Naive B cell (primary cell): ENCODE measurements at regions not wholly inside any gene's neighbourhood (a gene's known extent, or its start where the extent isn't known, plus 50 kb on each side); places are given as distances from the start of the nearest gene placed in this dataset.

Experiments
- ATAC-seq, 2 donors: fragments of 150-1000 bp; cut with Tn5 transposase; 2 replicates each; pipeline ENCODE4 v1.10.0; 2021; ENCODE audit warnings: low read depth in 2 of 2, mild to moderate bottlenecking in 2 of 2, moderate library complexity in 2 of 2
- DNase-seq: peaks from one replicate; pipeline ENCODE4 v3.0.0; 2022
- H3K27ac Mint-ChIP-seq, 6 donors: one replicate each; pipeline ENCODE4 v1.8.0; 2020 to 2022; ENCODE audit warnings: mild to moderate bottlenecking in 6 of 6, mixed read lengths in 6 of 6, moderate library complexity in 5 of 6, inconsistent platforms in 2 of 6
- H3K27me3 Mint-ChIP-seq, 3 donors: one replicate each; pipeline ENCODE4 v1.8.0; 2021 to 2022; ENCODE audit warnings: mixed read lengths in 3 of 3, mild to moderate bottlenecking in 1 of 3
- H3K36me3 Mint-ChIP-seq, 2 donors: one replicate each; pipeline ENCODE4 v1.8.0; 2020 to 2022; ENCODE audit warnings: mixed read lengths in 2 of 2, inconsistent platforms in 1 of 2, mild to moderate bottlenecking in 1 of 2
- H3K4me1 Mint-ChIP-seq, 3 donors: one replicate each; pipeline ENCODE4 v1.8.0; 2020 to 2022; ENCODE audit warnings: mixed read lengths in 3 of 3, inconsistent platforms in 1 of 3, mild to moderate bottlenecking in 1 of 3, moderate library complexity in 1 of 3
- H3K4me3 Mint-ChIP-seq, 8 donors: one replicate each; pipeline ENCODE4 v1.8.0; 2020 to 2022; ENCODE audit warnings: mild to moderate bottlenecking in 8 of 8, mixed read lengths in 8 of 8, moderate library complexity in 8 of 8, inconsistent platforms in 2 of 8
- H3K9me3 Mint-ChIP-seq, 7 donors: one replicate each; pipeline ENCODE4 v1.8.0; 2020 to 2022; ENCODE audit warnings: mixed read lengths in 7 of 7, mild to moderate bottlenecking in 5 of 7, inconsistent platforms in 2 of 7, moderate library complexity in 1 of 7

DNA sequence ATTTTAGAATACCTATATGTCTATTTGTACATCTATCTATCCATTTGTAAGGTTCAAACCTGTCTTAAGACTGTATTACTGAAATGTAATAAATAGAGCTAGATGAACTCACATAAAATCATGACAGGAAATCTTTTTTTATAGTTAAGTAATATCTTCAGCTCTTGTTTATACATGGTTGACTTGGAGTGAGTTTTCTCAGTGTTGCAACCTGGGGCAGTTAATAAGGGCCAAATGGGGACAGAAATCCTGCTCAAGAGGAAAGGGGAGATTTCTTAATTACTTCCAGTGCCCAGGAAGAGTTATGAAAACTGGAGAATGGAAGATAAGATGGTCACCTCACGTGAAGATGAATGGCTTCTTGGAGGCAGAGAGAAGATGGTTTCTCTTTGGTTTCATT, 265.1 kb upstream of the FBXL7 start:
- no peak overlapping the region for H3K4me3 Mint-ChIP-seq
- H3K36me3 Mint-ChIP-seq: no peaks in the 10 kb centered on the region
- peaks cover 2 to 22% (median 10%) of the 10 kb centered on the region in 7 donors for H3K9me3 Mint-ChIP-seq
- H3K27me3 Mint-ChIP-seq: no peaks in the 10 kb centered on the region
- no peak overlapping the region for H3K27ac Mint-ChIP-seq
- DNase-seq (no peak), ATAC-seq (no peak)
- H3K4me1 Mint-ChIP-seq: no peaks in the 10 kb centered on the region

- no peaks in the 10 kb centered on the region for H3K4me1 Mint-ChIP-seq
- no peaks in the 10 kb centered on the region for H3K27me3 Mint-ChIP-seq
- peaks cover 0 to 19% (median 8%) of the 10 kb centered on the region in 7 donors for H3K9me3 Mint-ChIP-seq
- DNase-seq (no peak), ATAC-seq (no peak)
- no peak overlapping the region for H3K27ac Mint-ChIP-seq
- no peak overlapping the region for H3K4me3 Mint-ChIP-seq
- H3K36me3 Mint-ChIP-seq: no peaks in the 10 kb centered on the region
These were observed 265.6 kb upstream of the FBXL7 start for GRCh38 chr5:15234366-15234765.

DNA sequence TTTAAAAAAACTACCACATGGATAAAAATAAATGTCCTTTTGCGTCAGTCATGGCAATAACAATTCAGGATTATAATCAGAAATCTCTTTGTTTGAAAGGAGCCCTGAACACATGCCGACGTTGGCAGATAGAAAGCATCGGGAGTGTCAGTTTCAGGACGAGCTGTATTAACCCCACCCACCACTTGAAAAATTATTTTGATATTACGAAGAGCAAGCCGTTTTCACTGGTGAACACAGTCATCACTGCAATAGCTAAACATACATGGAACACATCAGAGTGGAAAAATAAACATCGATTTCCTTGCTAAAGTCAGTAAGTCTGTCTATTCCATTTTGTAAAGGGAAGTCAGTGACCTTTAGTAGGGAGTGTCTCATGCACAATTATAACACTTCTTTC, 266.4 kb upstream of the FBXL7 start:
- H3K9me3 Mint-ChIP-seq: peaks cover 0 to 19% (median 7%) of the 10 kb centered on the region in 7 donors
- no peak overlapping the region for H3K4me3 Mint-ChIP-seq
- no peak overlapping the region for H3K27ac Mint-ChIP-seq
- no peaks in the 10 kb centered on the region for H3K36me3 Mint-ChIP-seq
- no peaks in the 10 kb centered on the region for H3K4me1 Mint-ChIP-seq
- H3K27me3 Mint-ChIP-seq: no peaks in the 10 kb centered on the region
- DNase-seq (no peak), ATAC-seq (no peak)

GRCh38 chr5:15222156-15222555, 277.8 kb upstream of the FBXL7 start:
- Mint-ChIP-seq H3K27ac (no peak overlapping the region), H3K4me3 (no peak overlapping the region), H3K4me1 (no peaks in the 10 kb centered on the region), H3K36me3 (no peaks in the 10 kb centered on the region), H3K27me3 (no peaks in the 10 kb centered on the region), H3K9me3 (peaks cover 0 to 9% (median 4%) of the 10 kb centered on the region in 7 donors)
- DNase-seq (no peak), ATAC-seq (no peak)

GRCh38 chr5:15220642-15221173, 279.3 kb upstream of the FBXL7 start:
- Mint-ChIP-seq H3K27ac (no peak overlapping the region), H3K27me3 (no peaks in the 10 kb centered on the region), H3K9me3 (peaks cover 1 to 18% (median 4%) of the 10 kb centered on the region in 7 donors), H3K36me3 (no peaks in the 10 kb centered on the region), H3K4me1 (no peaks in the 10 kb centered on the region), H3K4me3 (no peak overlapping the region)
- DNase-seq (no peak), ATAC-seq (no peak)

- no peaks in the 10 kb centered on the region for H3K4me1 Mint-ChIP-seq
These were observed 284.9 kb upstream of the FBXL7 start for GRCh38 chr5:15215056-15215455.

GRCh38 chr5:15214010-15214409, 286.0 kb upstream of the FBXL7 start:
- no peak overlapping the region for H3K4me3 Mint-ChIP-seq
- H3K36me3 Mint-ChIP-seq: no peaks in the 10 kb centered on the region
- no peaks in the 10 kb centered on the region for H3K27me3 Mint-ChIP-seq
- no peak for ATAC-seq
- H3K27ac Mint-ChIP-seq: no peak overlapping the region
- H3K9me3 Mint-ChIP-seq: peaks cover 0 to 10% (median 1%) of the 10 kb centered on the region in 7 donors
- no peak for DNase-seq
- no peaks in the 10 kb centered on the region for H3K4me1 Mint-ChIP-seq

More at GRCh38 chr5:15215056-15215455, 284.9 kb upstream of the FBXL7 start:
- H3K36me3 Mint-ChIP-seq: no peaks in the 10 kb centered on the region
- H3K9me3 Mint-ChIP-seq: peaks cover 0 to 10% (median 1%) of the 10 kb centered on the region in 7 donors
- no peak overlapping the region for H3K4me3 Mint-ChIP-seq
- H3K27me3 Mint-ChIP-seq: no peaks in the 10 kb centered on the region
- no peak for DNase-seq
- no peak overlapping the region for H3K27ac Mint-ChIP-seq
- ATAC-seq: no peak

DNA sequence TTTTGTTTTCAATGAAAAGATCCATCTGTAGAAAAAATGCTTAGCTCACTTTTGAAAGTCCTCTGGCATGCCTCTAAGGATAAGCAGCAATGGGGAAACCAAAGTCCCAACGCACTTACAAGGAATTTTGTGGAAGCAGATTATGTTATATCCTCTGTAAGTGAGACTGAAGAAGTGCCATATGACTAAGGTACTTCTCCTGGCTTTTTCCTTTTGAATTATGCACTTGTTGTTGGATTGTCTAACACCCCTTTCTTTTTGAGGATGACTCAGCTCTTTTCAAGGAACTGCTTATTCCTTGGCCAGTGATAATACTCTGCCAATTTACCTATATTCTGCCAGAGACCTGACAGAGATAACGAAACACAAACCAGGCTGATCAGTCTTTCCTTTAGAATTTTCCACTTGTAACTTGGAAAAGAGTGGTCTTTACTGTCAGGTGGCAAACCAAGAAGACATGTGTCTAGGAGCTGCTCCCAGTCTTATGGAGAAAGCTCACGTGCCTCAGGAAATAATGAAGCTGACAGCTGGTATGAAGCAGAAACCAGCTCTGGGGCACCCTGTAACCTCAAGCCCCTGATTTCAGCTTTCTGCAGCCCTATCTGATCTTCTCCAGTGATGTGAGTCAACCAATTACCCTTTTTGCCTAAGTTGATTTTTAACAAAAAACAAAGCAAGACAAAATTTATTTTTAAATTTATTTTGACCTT, 290.8 kb upstream of the FBXL7 start:
- DNase-seq (no peak), ATAC-seq (no peak)
- no peak overlapping the region for H3K4me3 Mint-ChIP-seq
- no peaks in the 10 kb centered on the region for H3K27me3 Mint-ChIP-seq
- no peaks in the 10 kb centered on the region for H3K36me3 Mint-ChIP-seq
- H3K27ac Mint-ChIP-seq: no peak overlapping the region
- no peaks in the 10 kb centered on the region for H3K4me1 Mint-ChIP-seq
- peaks cover 0 to 11% (median 3%) of the 10 kb centered on the region in 7 donors for H3K9me3 Mint-ChIP-seq

GRCh38 chr5:15206133-15206532, 293.8 kb upstream of the FBXL7 start:
- DNase-seq: no peak
- H3K27ac Mint-ChIP-seq: no peak overlapping the region
- H3K4me3 Mint-ChIP-seq: no peak overlapping the region
- H3K36me3 Mint-ChIP-seq: no peaks in the 10 kb centered on the region
- ATAC-seq: no peak
- H3K9me3 Mint-ChIP-seq: peaks cover 0 to 22% (median 3%) of the 10 kb centered on the region in 7 donors
- H3K4me1 Mint-ChIP-seq: no peaks in the 10 kb centered on the region
- no peaks in the 10 kb centered on the region for H3K27me3 Mint-ChIP-seq

GRCh38 chr5:15203376-15203775, 296.6 kb upstream of the FBXL7 start:
- ATAC-seq (no peak), DNase-seq (no peak)
- Mint-ChIP-seq H3K36me3 (no peaks in the 10 kb centered on the region), H3K4me3 (no peak overlapping the region), H3K27me3 (no peaks in the 10 kb centered on the region), H3K27ac (no peak overlapping the region), H3K9me3 (peaks cover 0 to 33% (median 3%) of the 10 kb centered on the region in 7 donors), H3K4me1 (no peaks in the 10 kb centered on the region)

- DNase-seq (no peak), ATAC-seq (no peak)
- Mint-ChIP-seq H3K36me3 (no peaks in the 10 kb centered on the region), H3K4me1 (no peaks in the 10 kb centered on the region), H3K9me3 (peaks cover 0 to 34% (median 8%) of the 10 kb centered on the region in 7 donors), H3K4me3 (no peak overlapping the region), H3K27me3 (no peaks in the 10 kb centered on the region), H3K27ac (no peak overlapping the region)
These were observed 309.0 kb upstream of the FBXL7 start for GRCh38 chr5:15191012-15191411.

DNA sequence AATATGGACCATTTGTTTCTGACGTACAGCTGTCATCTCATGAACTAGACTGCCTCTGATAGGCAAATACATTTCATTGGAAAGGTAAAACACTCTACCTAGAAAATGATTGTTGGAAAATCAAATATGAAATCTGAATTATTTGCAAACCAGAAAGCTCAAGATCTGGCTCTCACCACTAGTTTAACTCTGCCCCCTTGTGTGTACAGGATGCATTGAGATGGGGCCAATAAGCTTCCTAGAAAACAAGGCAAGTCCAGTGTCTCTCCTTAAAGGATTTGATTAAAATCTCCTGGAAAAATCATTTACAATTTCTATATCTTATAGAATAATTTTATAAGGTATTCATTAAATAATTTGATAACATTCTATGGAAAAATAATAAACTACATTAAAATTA, 311.9 kb upstream of the ANKH start:
- peaks cover 0 to 5% (median 3%) of the 10 kb centered on the region in 7 donors for H3K9me3 Mint-ChIP-seq
- ATAC-seq: no peak
- no peak for DNase-seq
- no peaks in the 10 kb centered on the region for H3K36me3 Mint-ChIP-seq
- H3K27me3 Mint-ChIP-seq: no peaks in the 10 kb centered on the region
- H3K4me1 Mint-ChIP-seq: no peaks in the 10 kb centered on the region
- H3K27ac Mint-ChIP-seq: no peak overlapping the region
- no peak overlapping the region for H3K4me3 Mint-ChIP-seq

DNA sequence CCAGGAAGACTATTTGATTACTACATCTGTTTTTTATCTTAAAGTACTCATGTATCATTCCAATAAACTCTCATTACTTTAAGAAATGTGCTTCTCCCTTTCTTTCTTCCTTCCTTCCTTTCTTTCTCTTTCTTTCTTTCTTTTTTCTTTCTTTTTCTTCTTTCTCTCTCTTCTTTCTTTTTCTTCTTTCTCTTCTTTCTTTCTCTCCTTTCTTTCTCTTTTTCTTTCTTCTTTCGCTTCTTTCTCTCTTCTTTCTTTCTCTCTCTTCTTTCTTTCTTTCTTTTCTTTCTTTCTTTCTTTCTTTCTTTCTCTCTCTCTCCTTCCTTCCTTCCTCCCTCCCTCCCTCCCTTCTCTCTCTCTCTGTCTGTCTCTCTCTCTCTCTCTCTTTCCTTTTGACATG, 298.6 kb upstream of the ANKH start:
- H3K9me3 Mint-ChIP-seq: peaks cover 3 to 27% (median 7%) of the 10 kb centered on the region in 7 donors

DNA sequence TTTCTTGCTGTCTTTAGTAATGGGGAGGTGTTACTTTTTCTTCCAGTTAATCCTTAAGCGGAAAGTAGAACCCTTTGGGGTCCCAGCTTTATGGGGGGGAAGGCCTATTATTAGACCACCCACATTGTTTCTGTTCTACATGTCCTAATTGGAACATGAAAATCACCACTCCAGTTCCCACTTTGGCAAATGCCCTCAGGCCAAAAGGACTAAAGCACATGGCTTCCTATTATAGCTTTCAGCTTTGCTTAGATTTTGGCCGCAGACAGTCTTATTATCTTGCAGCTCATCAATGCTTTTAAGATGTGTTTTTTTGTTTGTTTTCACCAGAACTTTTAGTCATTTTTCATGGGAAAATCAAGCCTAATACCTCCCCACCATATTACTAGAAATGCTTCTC, 296.8 kb upstream of the ANKH start:
- no peaks in the 10 kb centered on the region for H3K4me1 Mint-ChIP-seq
- no peak overlapping the region for H3K4me3 Mint-ChIP-seq
- no peaks in the 10 kb centered on the region for H3K36me3 Mint-ChIP-seq
- DNase-seq (no peak), ATAC-seq (no peak)
- peaks cover 1 to 28% (median 12%) of the 10 kb centered on the region in 7 donors for H3K9me3 Mint-ChIP-seq
- H3K27ac Mint-ChIP-seq: no peak overlapping the region
- no peaks in the 10 kb centered on the region for H3K27me3 Mint-ChIP-seq

More for the DNA sequence above, 298.6 kb upstream of the ANKH start:
- DNase-seq: no peak
- ATAC-seq: no peak
- Mint-ChIP-seq H3K27ac (no peak overlapping the region), H3K4me3 (no peak overlapping the region), H3K36me3 (no peaks in the 10 kb centered on the region), H3K4me1 (no peaks in the 10 kb centered on the region), H3K27me3 (no peaks in the 10 kb centered on the region)
